ENCODE measurements at regions not wholly inside any gene's neighbourhood (a gene's known extent, or its start where the extent isn't known, plus 50 kb on each side); places are given as distances from the start of the nearest gene placed in this dataset.

DNA sequence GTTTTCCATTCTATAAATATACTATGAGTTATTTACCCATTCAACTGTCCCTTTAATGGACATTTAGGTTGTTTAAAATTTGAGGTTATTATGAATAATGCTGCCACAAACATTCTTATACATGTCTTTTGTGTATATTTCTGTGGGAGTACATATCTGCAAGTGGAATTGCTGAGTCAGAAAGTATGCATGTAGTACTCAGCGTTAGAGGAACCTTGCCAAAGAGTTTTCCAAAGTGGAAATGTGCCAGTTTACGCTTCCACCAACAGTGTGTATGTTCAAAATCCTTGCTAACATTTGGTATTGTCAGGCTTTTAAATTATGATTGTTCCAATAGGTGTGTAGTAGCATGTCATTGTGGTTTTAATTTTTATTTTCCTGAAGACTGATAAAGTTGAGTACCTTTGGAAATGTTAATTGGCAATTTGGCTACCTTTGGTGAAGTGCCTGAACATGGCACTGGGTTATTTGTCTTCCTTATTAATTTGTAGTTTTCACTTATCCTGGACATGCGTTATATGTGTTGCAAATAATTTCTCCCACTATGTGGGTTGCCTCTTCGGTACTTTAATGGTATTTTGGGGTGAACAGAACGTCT lies 341.2 kb downstream of the CD83 start:
- Mint-ChIP-seq H3K36me3 (ENCODE audit: insufficient read depth in 1 of 3, low read depth in 3 of 3) (peaks cover 4 to 12% (median 5%) of the 10 kb centered on the region in 3 experiments), H3K27me3 (ENCODE audit: low read depth) (no peaks in the 10 kb centered on the region), H3K4me3 (no peak overlapping the region), H3K4me1 (peaks cover 6 to 10% of the 10 kb centered on the region in 2 experiments), H3K27ac (no peak overlapping the region), H3K9me3 (peaks cover 4 to 8% of the 10 kb centered on the region in 2 experiments; a peak in 4 of 5 replicates)
- Histone ChIP-seq H3K4ac (ENCODE audit: low read depth, low read length) (no peak overlapping the region), H2BK15ac (ENCODE audit: low read depth, low read length) (no peak overlapping the region), H3K79me2 (ENCODE audit: insufficient read depth, low read length) (no peaks in the 10 kb centered on the region), H4K8ac (replicated peaks; ENCODE audit: insufficient read length, low read depth, low read length) (no peak overlapping the region), H4K20me1 (ENCODE audit: control insufficient read depth, insufficient read depth, insufficient read length) (no peaks in the 10 kb centered on the region), H2BK120ac (ENCODE audit: low read depth, low read length, poor library complexity, severe bottlenecking) (no peak overlapping the region), H3K56ac (ENCODE audit: insufficient read length, low read depth, low read length) (no peak overlapping the region), H3K9me3 (ENCODE audit: control insufficient read depth, low read depth, low read length) (no peaks in the 10 kb centered on the region), H2BK5ac (ENCODE audit: insufficient read length, low read length) (no peak overlapping the region), H3K27ac (ENCODE audit: insufficient read length, low read depth, low read length) (no peak overlapping the region), H3K18ac (ENCODE audit: insufficient read length, low read depth, low read length) (no peak overlapping the region), H3K9ac (ENCODE audit: extremely low read depth, insufficient read length, low read length) (no peak overlapping the region), H2AFZ (ENCODE audit: low read length) (no peak overlapping the region), H4K5ac (ENCODE audit: insufficient read length, low read depth, low read length) (no peak overlapping the region), H2BK12ac (ENCODE audit: insufficient read length, low read depth, low read length) (no peak overlapping the region), H3K4me2 (ENCODE audit: insufficient read depth, insufficient read length, low read length) (no peak overlapping the region), H3K4me1 (ENCODE audit: insufficient read depth, low read length) (no peaks in the 10 kb centered on the region), H3K27me3 (ENCODE audit: insufficient read depth, low read length) (no peaks in the 10 kb centered on the region), H3K23me2 (ENCODE audit: insufficient read length, low read depth, low read length, poor library complexity, severe bottlenecking) (no peaks in the 10 kb centered on the region), H3K14ac (ENCODE audit: insufficient read depth, low read length) (no peak overlapping the region), H3K79me1 (ENCODE audit: insufficient read depth, low read depth, low read length, poor library complexity, severe bottlenecking) (no peaks in the 10 kb centered on the region), H4K91ac (ENCODE audit: insufficient read length, low read depth, low read length) (no peak overlapping the region), H3K23ac (ENCODE audit: insufficient read length, low read depth, low read length) (no peak overlapping the region), H2BK20ac (ENCODE audit: low read depth, low read length, poor library complexity, severe bottlenecking) (no peak overlapping the region), H2AK5ac (ENCODE audit: insufficient read length, low read length) (no peak overlapping the region), H3T11ph (ENCODE audit: low read length) (no peak overlapping the region)
- TF ChIP-seq CTCF (conservative IDR thresholded peaks at IDR 0.05): no peak
- WGBS (ENCODE audit: extremely low coverage, insufficient read length, low lambda C conversion rate): no CpG with 5 or more reads among the region's 5 CpGs
- no peak for DNase-seq
